H1 (cell line): ENCODE measurements at regions not wholly inside any gene's neighbourhood (a gene's known extent, or its start where the extent isn't known, plus 50 kb on each side); places are given as distances from the start of the nearest gene placed in this dataset.

Experiments
- ASH2L ChIP-seq: fragments of 200-600, 300-600 bp; sonication (generic); IDR thresholded peaks from one replicate; pipeline ENCODE4 v1.7.1; 2017; ENCODE audit warnings: low read length
- CEBPB ChIP-seq: IDR thresholded peaks from 2 replicates; pipeline ENCODE4 v1.6.1; 2012; ENCODE audit warnings: low read depth, low read length
- EGR1 ChIP-seq: IDR thresholded peaks from 2 replicates; pipeline ENCODE4 v1.6.1; 2011; ENCODE audit warnings: low read depth, low read length, borderline replicate concordance
- EP300 ChIP-seq, 2 experiments: IDR thresholded peaks; 1 replicate in 1 of 2; 2 replicates in 1 of 2; pipeline ENCODE4 v1.6.1; 2011 to 2012; ENCODE audit warnings: low read depth in 2 of 2, low read length in 2 of 2, mild to moderate bottlenecking in 2 of 2, borderline replicate concordance in 1 of 2, inconsistent platforms in 1 of 2, moderate library complexity in 1 of 2
- FOSL1 ChIP-seq: IDR thresholded peaks from 2 replicates; pipeline ENCODE4 v1.6.1; 2011; ENCODE audit warnings: mild to moderate bottlenecking, low read depth, low read length, moderate library complexity; ENCODE audit not compliant: insufficient read depth
- POLR2A ChIP-seq, 2 experiments: IDR thresholded peaks; 1 replicate in 1 of 2; 2 replicates in 1 of 2; pipeline ENCODE4 v1.6.1; 2011; ENCODE audit warnings: low read depth in 2 of 2, low read length in 2 of 2, mild to moderate bottlenecking in 2 of 2; ENCODE audit errors: control extremely low read depth in 1 of 2
- RAD21 ChIP-seq, 2 experiments: IDR thresholded peaks in 1 of 2; conservative IDR thresholded peaks in 1 of 2; 2 replicates each; pipeline ENCODE4 v1.6.1; 2011; ENCODE audit warnings: low read depth in 2 of 2, low read length in 2 of 2, improper control_type of control experiment in 1 of 2, inconsistent platforms in 1 of 2, mild to moderate bottlenecking in 1 of 2, moderate library complexity in 1 of 2
- RXRA ChIP-seq: IDR thresholded peaks from 2 replicates; pipeline ENCODE4 v1.6.1; 2011; ENCODE audit warnings: low read depth, mild to moderate bottlenecking, low read length, moderate library complexity; ENCODE audit not compliant: insufficient read depth
- TAF1 ChIP-seq: IDR thresholded peaks from 2 replicates; pipeline ENCODE4 v1.6.1; 2011; ENCODE audit warnings: mild to moderate bottlenecking, low read depth, low read length
- YY1 ChIP-seq: IDR thresholded peaks from 2 replicates; pipeline ENCODE4 v1.6.1; 2011; ENCODE audit warnings: low read depth, mild to moderate bottlenecking, low read length
- TF ChIP-seq, protein P1 (sequence below), 3 experiments: IDR thresholded peaks; 1 replicate in 2 of 3; 2 replicates in 1 of 3; pipeline versions ENCODE4 v1.5.1 to v1.6.1; 2011; ENCODE audit warnings: low read length in 3 of 3, mild to moderate bottlenecking in 3 of 3, inconsistent platforms in 2 of 3, low read depth in 1 of 3, moderate library complexity in 1 of 3; ENCODE audit not compliant: insufficient read depth in 1 of 3; ENCODE audit errors: control extremely low read depth in 1 of 3

DNA sequence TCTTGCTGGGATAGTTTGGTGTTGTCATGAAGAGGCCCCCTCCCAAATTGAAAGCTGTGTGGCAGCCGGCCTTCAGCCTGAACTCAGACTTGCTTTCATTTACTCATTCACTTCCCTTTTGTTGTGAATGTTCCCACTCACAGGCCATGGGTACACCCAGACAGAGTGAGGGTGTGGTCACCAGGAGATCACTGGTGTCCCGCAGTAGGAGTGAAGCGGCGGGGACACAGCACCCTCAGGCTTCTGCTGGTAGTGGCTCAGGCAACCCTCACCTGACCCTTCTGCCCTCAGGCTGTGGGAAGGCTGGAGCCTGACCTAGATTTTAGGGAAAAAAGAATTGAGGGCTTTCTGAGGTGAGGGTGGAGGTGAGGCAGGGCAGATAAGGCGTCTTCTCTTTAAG is 244.4 kb downstream of the SOX2 start:
- TF ChIP-seq FOSL1, result no peak
- TF ChIP-seq, protein P1, sequence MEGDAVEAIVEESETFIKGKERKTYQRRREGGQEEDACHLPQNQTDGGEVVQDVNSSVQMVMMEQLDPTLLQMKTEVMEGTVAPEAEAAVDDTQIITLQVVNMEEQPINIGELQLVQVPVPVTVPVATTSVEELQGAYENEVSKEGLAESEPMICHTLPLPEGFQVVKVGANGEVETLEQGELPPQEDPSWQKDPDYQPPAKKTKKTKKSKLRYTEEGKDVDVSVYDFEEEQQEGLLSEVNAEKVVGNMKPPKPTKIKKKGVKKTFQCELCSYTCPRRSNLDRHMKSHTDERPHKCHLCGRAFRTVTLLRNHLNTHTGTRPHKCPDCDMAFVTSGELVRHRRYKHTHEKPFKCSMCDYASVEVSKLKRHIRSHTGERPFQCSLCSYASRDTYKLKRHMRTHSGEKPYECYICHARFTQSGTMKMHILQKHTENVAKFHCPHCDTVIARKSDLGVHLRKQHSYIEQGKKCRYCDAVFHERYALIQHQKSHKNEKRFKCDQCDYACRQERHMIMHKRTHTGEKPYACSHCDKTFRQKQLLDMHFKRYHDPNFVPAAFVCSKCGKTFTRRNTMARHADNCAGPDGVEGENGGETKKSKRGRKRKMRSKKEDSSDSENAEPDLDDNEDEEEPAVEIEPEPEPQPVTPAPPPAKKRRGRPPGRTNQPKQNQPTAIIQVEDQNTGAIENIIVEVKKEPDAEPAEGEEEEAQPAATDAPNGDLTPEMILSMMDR (IDR thresholded peaks at IDR 0.05; ENCODE audit: control extremely low read depth in 1 of 3, insufficient read depth in 1 of 3, low read depth in 1 of 3, low read length in 3 of 3), result no peak
- TF ChIP-seq POLR2A (IDR thresholded peaks at IDR 0.05; ENCODE audit: control extremely low read depth in 1 of 2, low read depth in 2 of 2, low read length in 2 of 2), result no peak
- no peak for TF ChIP-seq RXRA
- no peak for TF ChIP-seq ASH2L
- TF ChIP-seq CEBPB, result no peak
- TF ChIP-seq YY1, result no peak
- no peak for TF ChIP-seq EP300 (IDR thresholded peaks at IDR 0.05; ENCODE audit: borderline replicate concordance in 1 of 2, low read depth in 2 of 2, low read length in 2 of 2)
- no peak for TF ChIP-seq EGR1
- TF ChIP-seq RAD21 (IDR thresholded peaks at IDR 0.05 in 1 of 2, conservative IDR thresholded peaks at IDR 0.05 in 1 of 2; ENCODE audit: low read depth in 2 of 2, low read length in 2 of 2), result no peak
- TF ChIP-seq TAF1, result no peak
